HEK293 (cell line): ENCODE measurements at regions not wholly inside any gene's neighbourhood (a gene's known extent, or its start where the extent isn't known, plus 50 kb on each side); places are given as distances from the start of the nearest gene placed in this dataset.

Source experiments
- ZNF423 ChIP-seq: fragments of 450-650 bp; formaldehyde crosslinking; IDR thresholded peaks from 2 replicates; pipeline ENCODE4 v1.5.1; 2016; ENCODE audit warnings: missing biosample characterization, missing genetic modification characterization
- ZXDB ChIP-seq: fragments of 450-650 bp; formaldehyde crosslinking; IDR thresholded peaks from 2 replicates; pipeline ENCODE4 v1.5.1; 2016; ENCODE audit warnings: missing biosample characterization, missing genetic modification characterization

DNA sequence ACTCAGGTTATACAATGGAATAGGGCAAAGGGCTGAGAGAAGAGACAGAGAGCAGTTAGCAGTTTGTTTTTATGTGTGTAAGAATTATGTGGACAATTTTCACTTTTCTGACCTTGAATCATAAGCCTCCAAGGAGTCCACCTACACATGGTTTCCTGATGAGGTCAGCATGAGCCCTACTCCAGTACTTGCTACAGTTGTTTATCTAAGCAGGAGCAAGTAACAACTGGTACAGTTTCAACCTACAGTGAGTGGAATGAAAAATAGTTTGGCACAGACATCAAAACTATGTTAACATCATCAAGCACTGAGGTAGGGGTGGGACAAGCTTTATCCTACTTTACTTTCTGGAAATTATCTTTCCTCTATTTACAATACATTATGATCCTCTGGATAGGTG, 426.7 kb upstream of the ID4 start:
- TF ChIP-seq ZXDB (tag by site-specific recombination) (no peak), ZNF423 (no peak)
